DMS79 treated with DMSO at 0.1 percent for 48 hours (cell line): ENCODE measurements at regions not wholly inside any gene's neighbourhood (a gene's known extent, or its start where the extent isn't known, plus 50 kb on each side); places are given as distances from the start of the nearest gene placed in this dataset.

Experiments used
- DNase-seq: peaks from one replicate; lab custom pipeline; 2025; lab: John Stamatoyannopoulos, UW

DNA sequence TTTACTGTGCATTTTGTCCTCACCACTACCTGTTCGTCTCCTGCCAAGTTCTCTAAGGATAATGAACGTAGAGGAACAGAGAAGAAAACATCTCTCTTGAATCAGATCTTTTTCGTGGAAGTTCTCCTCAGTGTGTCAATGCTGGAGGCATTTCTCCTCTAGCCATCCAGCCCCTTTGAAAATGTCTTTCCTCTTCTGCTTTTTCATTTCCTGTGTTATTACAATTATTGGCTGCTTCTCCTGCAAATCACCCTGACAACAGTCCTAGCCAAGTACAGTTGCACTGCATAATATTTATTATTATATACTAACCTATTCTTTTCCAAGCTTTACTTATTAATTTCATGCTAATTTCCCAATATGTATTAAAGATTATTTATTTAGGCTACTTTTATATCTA is 61.8 kb upstream of the TRPM3 start:
- DNase-seq: no peak

DNA sequence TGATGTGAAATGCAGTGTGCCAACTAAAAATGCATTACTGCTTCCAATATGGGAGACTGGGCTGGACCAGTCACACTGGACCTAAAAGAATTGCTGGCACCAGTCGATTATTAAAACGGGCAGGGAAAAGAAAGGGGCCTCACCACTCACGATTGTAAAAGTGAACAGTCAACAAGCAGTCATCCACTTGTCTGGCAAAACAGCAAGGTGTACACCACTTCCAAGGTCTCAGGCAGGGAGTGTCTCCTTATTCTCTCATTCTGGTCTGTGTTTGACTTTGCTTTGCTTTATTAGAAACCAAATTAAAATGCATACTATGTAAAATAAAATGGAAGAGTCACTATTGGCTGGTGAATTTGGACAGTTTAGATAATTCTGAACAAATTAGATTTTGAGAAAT is 57.8 kb upstream of the TRPM3 start:
- no peak for DNase-seq

DNA sequence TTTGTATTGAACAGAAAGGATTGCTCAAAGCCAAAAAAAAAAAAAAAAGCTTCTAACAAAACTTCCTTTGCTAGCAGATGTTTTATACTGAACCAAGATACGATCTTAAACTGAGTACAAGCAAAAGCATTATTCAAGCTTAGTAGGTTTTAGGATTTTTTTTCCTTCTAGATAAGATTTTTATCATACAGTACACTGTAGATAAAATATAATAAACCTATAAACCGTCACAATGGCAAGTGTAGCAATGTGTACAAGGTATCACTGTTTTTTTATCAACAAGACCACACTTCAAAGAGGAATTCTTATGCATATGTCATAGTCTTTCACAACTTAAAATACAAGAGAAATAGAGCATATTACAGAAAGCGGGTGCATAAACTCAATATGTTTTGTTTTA is 56.5 kb upstream of the TRPM3 start:
- no peak for DNase-seq

DNA sequence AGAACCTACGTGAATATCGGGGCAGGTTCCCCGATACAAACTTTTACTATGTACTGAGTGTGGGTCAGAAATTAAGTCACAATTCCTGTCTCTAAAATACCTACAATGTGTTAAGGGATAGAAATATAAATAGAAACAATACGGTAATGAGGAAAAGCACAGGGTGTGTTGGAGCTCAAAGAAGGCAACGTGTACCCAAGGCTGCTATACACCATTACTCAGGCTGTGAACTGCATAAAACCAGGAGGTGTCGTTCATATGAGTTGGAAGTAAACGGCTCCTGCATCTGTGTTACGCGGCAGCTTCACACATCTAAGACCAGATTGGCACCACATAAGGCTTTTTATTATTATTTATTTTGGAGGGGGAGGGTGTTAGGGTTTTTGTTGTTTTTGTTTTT is 50.1 kb upstream of the TRPM3 start:
- no peak for DNase-seq
